CD14-positive monocyte (primary cell): ENCODE measurements at regions not wholly inside any gene's neighbourhood (a gene's known extent, or its start where the extent isn't known, plus 50 kb on each side); places are given as distances from the start of the nearest gene placed in this dataset.

Experiments used
- DNase-seq, 3 donors: peaks; one replicate each; pipeline ENCODE4 v3.0.0-alpha.2; 2011 to 2022
- H2AFZ ChIP-seq: 2 replicates; pipeline ENCODE4 v1.6.0; 2012; ENCODE audit warnings: mild to moderate bottlenecking, low read depth, low read length, inconsistent platforms; ENCODE audit not compliant: insufficient read depth, poor library complexity, severe bottlenecking
- H3K27ac ChIP-seq, 2 donors: 1 replicate in 1 of 2; 2 replicates in 1 of 2; pipeline ENCODE4 v1.5.1; 2012 to 2013; ENCODE audit warnings: low read length in 2 of 2, control low read depth in 1 of 2, inconsistent platforms in 1 of 2, low read depth in 1 of 2, mild to moderate bottlenecking in 1 of 2
- H3K27me3 ChIP-seq, 2 donors: one replicate each; pipeline versions ENCODE4 v1.6.0 to v1.6.1; 2011 to 2013; ENCODE audit warnings: low read length in 2 of 2; ENCODE audit not compliant: control insufficient read depth in 2 of 2, insufficient read depth in 2 of 2
- H3K36me3 ChIP-seq, 2 donors: replicated peaks in 1 of 2; 1 replicate in 1 of 2; 2 replicates in 1 of 2; pipeline versions ENCODE4 v1.5.1 to v1.6.1; 2012 to 2013; ENCODE audit warnings: low read length in 2 of 2, control low read depth in 1 of 2, inconsistent platforms in 1 of 2, mild to moderate bottlenecking in 1 of 2; ENCODE audit not compliant: insufficient read depth in 2 of 2, control insufficient read depth in 1 of 2
- H3K4me1 ChIP-seq, 2 donors: 1 replicate in 1 of 2; 2 replicates in 1 of 2; pipeline versions ENCODE4 v1.5.1 to v1.6.1; 2012 to 2013; ENCODE audit warnings: low read length in 2 of 2, control low read depth in 1 of 2, inconsistent platforms in 1 of 2, mild to moderate bottlenecking in 1 of 2, moderate library complexity in 1 of 2; ENCODE audit not compliant: insufficient read depth in 2 of 2, control insufficient read depth in 1 of 2
- H3K4me2 ChIP-seq: replicated peaks from 2 replicates; pipeline ENCODE3; 2012; ENCODE audit warnings: low read length, moderate library complexity, mild to moderate bottlenecking; ENCODE audit not compliant: poor library complexity, severe bottlenecking; ENCODE audit errors: extremely low read depth
- H3K4me3 ChIP-seq, 3 experiments: fragments of 200-600 bp in 1 of 3; sonication (generic) in 1 of 3; replicated peaks in 1 of 3; 1 replicate in 2 of 3; 2 replicates in 1 of 3; pipeline ENCODE4 v1.5.1; 2011 to 2013; ENCODE audit warnings: low read length in 3 of 3, mild to moderate bottlenecking in 3 of 3, control low read depth in 2 of 3, low read depth in 2 of 3, inconsistent platforms in 1 of 3, moderate library complexity in 1 of 3
- H3K79me2 ChIP-seq: 2 replicates; pipeline ENCODE4 v1.6.0; 2012; ENCODE audit warnings: mild to moderate bottlenecking, control low read depth, inconsistent platforms, low read length, moderate library complexity; ENCODE audit not compliant: insufficient read depth
- H3K9ac ChIP-seq: 2 replicates; pipeline ENCODE4 v1.6.0; 2017; ENCODE audit warnings: low read length, mild to moderate bottlenecking; ENCODE audit not compliant: insufficient read depth, poor library complexity, severe bottlenecking
- H3K9me3 ChIP-seq, 2 donors: replicated peaks in 1 of 2; 1 replicate in 1 of 2; 2 replicates in 1 of 2; pipeline versions ENCODE4 v1.5.1 to v1.6.1; 2012 to 2013; ENCODE audit warnings: low read length in 2 of 2, control low read depth in 1 of 2; ENCODE audit not compliant: control insufficient read depth in 1 of 2, insufficient read depth in 1 of 2
- H4K20me1 ChIP-seq: 2 replicates; pipeline ENCODE4 v1.6.0; 2012; ENCODE audit warnings: mild to moderate bottlenecking, low read length, control low read depth, moderate library complexity; ENCODE audit not compliant: insufficient read depth
- H3K27ac Mint-ChIP-seq, 7 donors: one replicate each; pipeline ENCODE4 v1.8.0; 2020; ENCODE audit warnings: mild to moderate bottlenecking in 7 of 7, mixed read lengths in 7 of 7, moderate library complexity in 6 of 7, inconsistent platforms in 2 of 7
- H3K27me3 Mint-ChIP-seq, 3 donors: one replicate each; pipeline ENCODE4 v1.8.0; 2021 to 2022; ENCODE audit warnings: low read depth in 3 of 3, mild to moderate bottlenecking in 3 of 3, mixed read lengths in 3 of 3, moderate library complexity in 3 of 3, inconsistent platforms in 1 of 3
- H3K36me3 Mint-ChIP-seq, 2 donors: one replicate each; pipeline ENCODE4 v1.8.0; 2020; ENCODE audit warnings: mixed read lengths in 2 of 2, inconsistent platforms in 1 of 2, mild to moderate bottlenecking in 1 of 2
- H3K4me1 Mint-ChIP-seq: one replicate; pipeline ENCODE4 v1.8.0; 2020; ENCODE audit warnings: mild to moderate bottlenecking, mixed read lengths
- H3K4me3 Mint-ChIP-seq, 2 donors: one replicate each; pipeline ENCODE4 v1.8.0; 2020; ENCODE audit warnings: mild to moderate bottlenecking in 2 of 2, mixed read lengths in 2 of 2, moderate library complexity in 1 of 2
- H3K9me3 Mint-ChIP-seq, 7 donors: one replicate each; pipeline ENCODE4 v1.8.0; 2020 to 2022; ENCODE audit warnings: mixed read lengths in 7 of 7, mild to moderate bottlenecking in 6 of 7, moderate library complexity in 6 of 7, inconsistent platforms in 2 of 7
- CTCF ChIP-seq: fragments of 200-600 bp; IDR thresholded peaks from one replicate; pipeline ENCODE4 v1.8.0; 2022; ENCODE audit warnings: antibody characterized with exemption, mild to moderate bottlenecking
- WGBS: methylation state at CpG from one replicate; pipeline ENCODE4 v1.1.5; 2013; ENCODE audit warnings: missing lambda C conversion rate; ENCODE audit not compliant: insufficient coverage; 5-methylcytosine and 5-hydroxymethylcytosine counted together
- intact Hi-C, 2 donors: fragments of 100-400 bp; cut with micrococcal nuclease; formaldehyde crosslinking; loops; one replicate each; pipeline versions ENCODE4 v1.15.0 to v1.15.1; 2023

GRCh38 chr1:238341395-238341794, 450.7 kb upstream of the ZP4 start:
- Mint-ChIP-seq H3K4me3 (no peak overlapping the region), H3K36me3 (peaks cover 0 to 2% of the 10 kb centered on the region in 2 donors), H3K4me1 (peaks cover 8% of the 10 kb centered on the region), H3K9me3 (peaks cover 7 to 15% (median 9%) of the 10 kb centered on the region in 7 donors), H3K27me3 (peaks cover 0 to 1% (median 0%) of the 10 kb centered on the region in 3 donors), H3K27ac (no peak overlapping the region)
- Histone ChIP-seq H3K79me2 (no peaks in the 10 kb centered on the region), H2AFZ (no peak overlapping the region), H3K9me3 (peaks cover 2 to 4% of the 10 kb centered on the region in 2 donors), H3K4me1 (no peaks in the 10 kb centered on the region), H3K9ac (no peak overlapping the region), H3K4me3 (no peak overlapping the region), H4K20me1 (no peaks in the 10 kb centered on the region), H3K4me2 (no peak overlapping the region), H3K27me3 (no peaks in the 10 kb centered on the region), H3K36me3 (no peaks in the 10 kb centered on the region), H3K27ac (no peak overlapping the region)
- intact Hi-C loops, result no loop called here
- no peak for TF ChIP-seq CTCF
- no peak for DNase-seq
- WGBS, result 60% methylated on average over 1 of the region's 2 CpGs

- Mint-ChIP-seq H3K9me3 (peaks cover 6 to 14% (median 9%) of the 10 kb centered on the region in 7 donors), H3K4me3 (no peak overlapping the region), H3K4me1 (peaks cover 8% of the 10 kb centered on the region), H3K36me3 (no peaks in the 10 kb centered on the region), H3K27me3 (peaks cover 0 to 1% (median 0%) of the 10 kb centered on the region in 3 donors), H3K27ac (no peak overlapping the region)
- H3K4me2 ChIP-seq, result no peak overlapping the region
- H3K27me3 ChIP-seq, result no peaks in the 10 kb centered on the region
- H4K20me1 ChIP-seq, result no peaks in the 10 kb centered on the region
- H3K9me3 ChIP-seq, result peaks cover 0 to 4% of the 10 kb centered on the region in 2 donors
- DNase-seq, result no peak
- H3K36me3 ChIP-seq, result no peaks in the 10 kb centered on the region
- intact Hi-C loops, result no loop called here
- no peak overlapping the region for H3K9ac ChIP-seq
- no peak overlapping the region for H3K27ac ChIP-seq
- 97% methylated on average over 3 of the region's 7 CpGs for WGBS
- no peak overlapping the region for H2AFZ ChIP-seq
- TF ChIP-seq CTCF, result no peak
- no peak overlapping the region for H3K4me3 ChIP-seq
- H3K4me1 ChIP-seq, result no peaks in the 10 kb centered on the region
- no peaks in the 10 kb centered on the region for H3K79me2 ChIP-seq
These were observed 450.3 kb upstream of the ZP4 start for GRCh38 chr1:238340989-238341388.
